Neuronal stem cell (in vitro differentiated cells): ENCODE measurements at regions not wholly inside any gene's neighbourhood (a gene's known extent, or its start where the extent isn't known, plus 50 kb on each side); places are given as distances from the start of the nearest gene placed in this dataset.

ENCODE experiments used
- DNase-seq: peaks from one replicate; pipeline ENCODE4 v3.0.0-alpha.2; 2013; ENCODE audit warnings: low spot score
- H2AFZ ChIP-seq: one replicate; pipeline ENCODE4 v1.6.1; 2013; ENCODE audit warnings: mild to moderate bottlenecking, low read length, inconsistent platforms
- H2AK5ac ChIP-seq: 2 replicates; pipeline ENCODE4 v1.6.1; 2013; ENCODE audit warnings: low read depth, mild to moderate bottlenecking, inconsistent platforms, low read length, moderate library complexity, mixed read lengths
- H2BK120ac ChIP-seq: 2 replicates; pipeline ENCODE4 v1.6.1; 2013; ENCODE audit warnings: low read depth, mild to moderate bottlenecking, inconsistent platforms, low read length, moderate library complexity, mixed read lengths
- H2BK12ac ChIP-seq: one replicate; pipeline ENCODE4 v1.6.1; 2013; ENCODE audit warnings: low read length, inconsistent platforms
- H2BK15ac ChIP-seq: 2 replicates; pipeline ENCODE4 v1.6.1; 2013; ENCODE audit warnings: mild to moderate bottlenecking, low read length, inconsistent platforms, mixed read lengths
- H2BK5ac ChIP-seq: one replicate; pipeline ENCODE4 v1.6.1; 2013; ENCODE audit warnings: inconsistent platforms, mild to moderate bottlenecking, low read length, moderate library complexity
- H3K14ac ChIP-seq: one replicate; pipeline ENCODE4 v1.6.1; 2013; ENCODE audit warnings: low read length, inconsistent platforms
- H3K18ac ChIP-seq: 2 replicates; pipeline ENCODE4 v1.6.1; 2013; ENCODE audit warnings: low read length, inconsistent platforms
- H3K23ac ChIP-seq: 2 replicates; pipeline ENCODE4 v1.6.1; 2013; ENCODE audit warnings: low read depth, mild to moderate bottlenecking, mixed read lengths, low read length, inconsistent platforms; ENCODE audit not compliant: poor library complexity
- H3K27ac ChIP-seq: replicated peaks from 3 replicates; pipeline ENCODE4 v1.5.1; 2013; ENCODE audit warnings: low read length, inconsistent platforms
- H3K27me3 ChIP-seq, 3 experiments: 2 replicates each; pipeline ENCODE4 v1.6.1; 2013; ENCODE audit warnings: low read length in 3 of 3, mild to moderate bottlenecking in 2 of 3, inconsistent platforms in 1 of 3, low read depth in 1 of 3, mixed read lengths in 1 of 3, moderate library complexity in 1 of 3; ENCODE audit not compliant: control insufficient read depth in 3 of 3, insufficient read depth in 3 of 3
- H3K36me3 ChIP-seq, 2 donors: replicated peaks in 1 of 2; 2 replicates each; pipeline ENCODE4 v1.6.1; 2013; ENCODE audit warnings: low read length in 2 of 2; ENCODE audit not compliant: control insufficient read depth in 2 of 2, insufficient read depth in 2 of 2
- H3K4ac ChIP-seq: 2 replicates; pipeline ENCODE4 v1.6.1; 2013; ENCODE audit warnings: inconsistent platforms, mild to moderate bottlenecking, low read length, moderate library complexity
- H3K4me1 ChIP-seq, 2 donors: 1 replicate in 1 of 2; 2 replicates in 1 of 2; pipeline ENCODE4 v1.6.1; 2013; ENCODE audit warnings: low read length in 2 of 2, low read depth in 1 of 2; ENCODE audit not compliant: control insufficient read depth in 2 of 2, insufficient read depth in 1 of 2
- H3K4me2 ChIP-seq: one replicate; pipeline ENCODE4 v1.6.1; 2013; ENCODE audit warnings: mild to moderate bottlenecking, low read length, inconsistent platforms; ENCODE audit not compliant: insufficient read depth, poor library complexity, severe bottlenecking
- H3K4me3 ChIP-seq, 2 donors: 2 replicates each; pipeline ENCODE4 v1.5.1; 2013; ENCODE audit warnings: low read length in 2 of 2, mild to moderate bottlenecking in 2 of 2, inconsistent platforms in 1 of 2, moderate library complexity in 1 of 2
- H3K79me1 ChIP-seq: one replicate; pipeline ENCODE4 v1.6.1; 2013; ENCODE audit warnings: low read depth, mild to moderate bottlenecking, inconsistent platforms, low read length, moderate library complexity
- H3K9ac ChIP-seq: one replicate; pipeline ENCODE4 v1.6.1; 2013; ENCODE audit warnings: mild to moderate bottlenecking, low read depth, low read length, inconsistent platforms; ENCODE audit not compliant: poor library complexity
- H3K9me3 ChIP-seq, 2 donors: replicated peaks in 1 of 2; 2 replicates each; pipeline versions ENCODE3 to v1.6.1; 2013; ENCODE audit warnings: low read length in 2 of 2, mild to moderate bottlenecking in 2 of 2, inconsistent platforms in 1 of 2, low read depth in 1 of 2, mixed read lengths in 1 of 2, moderate library complexity in 1 of 2; ENCODE audit not compliant: control insufficient read depth in 2 of 2, insufficient read depth in 1 of 2
- H4K8ac ChIP-seq: one replicate; pipeline ENCODE4 v1.6.1; 2013; ENCODE audit warnings: low read depth, mild to moderate bottlenecking, inconsistent platforms, low read length, moderate library complexity
- H4K91ac ChIP-seq: one replicate; pipeline ENCODE4 v1.6.1; 2013; ENCODE audit warnings: low read length, low read depth, mild to moderate bottlenecking, inconsistent platforms; ENCODE audit not compliant: poor library complexity
- WGBS, 2 donors: extraction: QIAGEN DNeasy Blood & Tissue Kit; methylation state at CpG; one replicate each; pipeline ENCODE4 v1.1.7; 2013; ENCODE audit warnings: missing lambda C conversion rate in 2 of 2, mixed read lengths in 1 of 2; ENCODE audit not compliant: insufficient read length in 2 of 2, insufficient replicate concordance in 1 of 2; ENCODE audit errors: extremely low coverage in 2 of 2; 5-methylcytosine and 5-hydroxymethylcytosine counted together

- no peak overlapping the region for H3K23ac ChIP-seq
- H4K8ac ChIP-seq, result no peak overlapping the region
- no peak overlapping the region for H2BK12ac ChIP-seq
- no peak overlapping the region for H3K14ac ChIP-seq
- no peak for DNase-seq
- no peak overlapping the region for H2AK5ac ChIP-seq
- peaks cover 0 to 14% of the 10 kb centered on the region in 2 donors for H3K4me1 ChIP-seq
- H3K9ac ChIP-seq, result no peak overlapping the region
- H4K91ac ChIP-seq, result no peak overlapping the region
- no peak overlapping the region for H2BK15ac ChIP-seq
- H3K4ac ChIP-seq, result no peak overlapping the region
- H2AFZ ChIP-seq, result no peak overlapping the region
- peaks cover 0 to 4% of the 10 kb centered on the region in 2 donors for H3K9me3 ChIP-seq
- no peaks in the 10 kb centered on the region for H3K79me1 ChIP-seq
- no peak overlapping the region for H3K18ac ChIP-seq
- H3K27ac ChIP-seq, result no peak overlapping the region
- no peak overlapping the region for H2BK120ac ChIP-seq
- no CpG with 5 or more reads among the region's 2 CpGs for WGBS, 2 donors
- no peaks in the 10 kb centered on the region for H3K36me3 ChIP-seq
- no peak overlapping the region for H2BK5ac ChIP-seq
- no peaks in the 10 kb centered on the region for H3K27me3 ChIP-seq
- H3K4me3 ChIP-seq, result no peak overlapping the region
- H3K4me2 ChIP-seq, result no peak overlapping the region
Measured at GRCh38 chr6:132089173-132089572, 138.0 kb upstream of the CCN2 start.

- Histone ChIP-seq H3K27me3 (no peaks in the 10 kb centered on the region), H3K18ac (no peak overlapping the region), H3K79me1 (no peaks in the 10 kb centered on the region), H3K36me3 (no peaks in the 10 kb centered on the region), H3K23ac (no peak overlapping the region), H2AFZ (no peak overlapping the region), H3K9ac (no peak overlapping the region), H2BK5ac (no peak overlapping the region), H3K14ac (no peak overlapping the region), H2AK5ac (no peak overlapping the region), H3K4ac (no peak overlapping the region), H2BK15ac (no peak overlapping the region), H3K4me3 (no peak overlapping the region), H3K4me1 (peaks cover 0 to 14% of the 10 kb centered on the region in 2 donors), H4K91ac (no peak overlapping the region), H2BK12ac (no peak overlapping the region), H3K9me3 (peaks cover 0 to 4% of the 10 kb centered on the region in 2 donors), H3K27ac (no peak overlapping the region), H4K8ac (no peak overlapping the region), H2BK120ac (no peak overlapping the region), H3K4me2 (no peak overlapping the region)
- no peak for DNase-seq
- no CpG with 5 or more reads among the region's 2 CpGs for WGBS, 2 donors
Measured at GRCh38 chr6:132088150-132088549, 137.0 kb upstream of the CCN2 start.

DNA sequence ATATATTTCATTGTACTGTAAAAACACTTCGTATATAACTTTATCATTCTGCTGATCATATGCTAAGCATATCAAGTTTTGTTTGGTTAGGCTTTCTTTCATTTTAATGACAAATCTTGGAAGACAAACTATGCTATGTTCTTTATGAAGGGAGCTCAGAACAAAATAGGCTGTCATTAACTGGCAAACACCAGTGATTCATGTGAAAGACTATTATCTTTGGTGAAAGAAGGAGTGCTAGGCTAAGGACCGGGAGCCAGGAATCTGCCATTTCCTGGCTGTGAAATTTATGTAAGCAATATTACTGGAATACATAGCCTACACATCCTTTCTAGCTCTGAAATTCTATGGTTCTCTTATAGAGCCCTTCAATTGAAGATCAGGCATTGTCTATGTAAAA is 136.2 kb upstream of the CCN2 start:
- no peak overlapping the region for H4K8ac ChIP-seq

GRCh38 chr6:132085731-132086130 is 134.6 kb upstream of the CCN2 start:
- no peak overlapping the region for H3K18ac ChIP-seq
- WGBS, 2 donors, result no CpG with 5 or more reads among the region's 5 CpGs
- no peak for DNase-seq
- H3K4me1 ChIP-seq, result peaks cover 0 to 14% of the 10 kb centered on the region in 2 donors
- no peaks in the 10 kb centered on the region for H3K27me3 ChIP-seq
- no peak overlapping the region for H3K4ac ChIP-seq
- no peak overlapping the region for H4K8ac ChIP-seq
- no peak overlapping the region for H4K91ac ChIP-seq
- H2AK5ac ChIP-seq, result no peak overlapping the region
- H2BK120ac ChIP-seq, result no peak overlapping the region
- H2AFZ ChIP-seq, result peak overlapping the region; percentile 80
- H2BK15ac ChIP-seq, result no peak overlapping the region
- no peak overlapping the region for H3K14ac ChIP-seq
- no peak overlapping the region for H2BK5ac ChIP-seq
- H3K27ac ChIP-seq, result no peak overlapping the region
- H3K9ac ChIP-seq, result no peak overlapping the region
- no peak overlapping the region for H3K4me2 ChIP-seq
- no peak overlapping the region for H2BK12ac ChIP-seq
- H3K36me3 ChIP-seq, result no peaks in the 10 kb centered on the region
- H3K79me1 ChIP-seq, result no peaks in the 10 kb centered on the region
- H3K4me3 ChIP-seq, result no peak overlapping the region
- peaks cover 0 to 4% of the 10 kb centered on the region in 2 donors for H3K9me3 ChIP-seq
- no peak overlapping the region for H3K23ac ChIP-seq

More for the DNA sequence above, 136.2 kb upstream of the CCN2 start:
- Histone ChIP-seq H3K9me3 (peaks cover 0 to 4% of the 10 kb centered on the region in 2 donors), H3K14ac (no peak overlapping the region), H3K18ac (no peak overlapping the region), H3K79me1 (no peaks in the 10 kb centered on the region), H3K27me3 (no peaks in the 10 kb centered on the region), H2AK5ac (no peak overlapping the region), H4K91ac (no peak overlapping the region), H3K23ac (no peak overlapping the region), H2BK15ac (no peak overlapping the region), H2BK120ac (no peak overlapping the region), H3K27ac (no peak overlapping the region), H3K4me3 (no peak overlapping the region), H2AFZ (peak overlapping the region; percentile 64), H3K4me2 (no peak overlapping the region), H2BK12ac (no peak overlapping the region), H3K36me3 (no peaks in the 10 kb centered on the region), H2BK5ac (no peak overlapping the region), H3K9ac (no peak overlapping the region), H3K4ac (no peak overlapping the region), H3K4me1 (peaks cover 0 to 14% of the 10 kb centered on the region in 2 donors)
- no peak for DNase-seq
- no CpG with 5 or more reads among the region's 2 CpGs for WGBS, 2 donors
